Left ventricle myocardium inferior (tissue), 1 donor: ENCODE measurements at regions not wholly inside any gene's neighbourhood (a gene's known extent, or its start where the extent isn't known, plus 50 kb on each side); places are given as distances from the start of the nearest gene placed in this dataset.

Experiments used
- DNase-seq: peaks from one replicate; pipeline ENCODE4 v3.0.0-alpha.2; 2020
- H3K27ac ChIP-seq: fragments of 200-600 bp; replicated peaks from 2 replicates; pipeline ENCODE4 v1.8.0; 2021
- H3K27me3 ChIP-seq: fragments of 200-600 bp; 2 replicates; pipeline ENCODE4 v1.8.0; 2021; ENCODE audit warnings: low read depth
- H3K36me3 ChIP-seq: fragments of 200-600 bp; 2 replicates; pipeline ENCODE4 v1.8.0; 2021
- H3K4me1 ChIP-seq: fragments of 200-600 bp; 2 replicates; pipeline ENCODE4 v1.8.0; 2021
- H3K4me3 ChIP-seq: fragments of 200-600 bp; 2 replicates; pipeline ENCODE4 v1.8.0; 2021; ENCODE audit warnings: mild to moderate bottlenecking, moderate library complexity
- H3K9me3 ChIP-seq: fragments of 200-600 bp; replicated peaks from 2 replicates; pipeline ENCODE4 v1.8.0; 2021
- CTCF ChIP-seq: fragments of 200-600 bp; IDR thresholded peaks from 2 replicates; pipeline ENCODE4 v1.8.0; 2021; ENCODE audit warnings: antibody characterized with exemption, mild to moderate bottlenecking, borderline replicate concordance
- intact Hi-C: fragments of 100-400 bp; cut with micrococcal nuclease; formaldehyde crosslinking; loops from one replicate; pipeline ENCODE4 v1.11.0; 2022
- donor health status: DM: no; HTN: yes; CAD: no; lungs with severe emphysema.

GRCh38 chr11:105520706-105521345 lies 89.0 kb upstream of the GRIA4 start:
- H3K4me3 ChIP-seq = peak overlapping the region; percentile 31
- peaks cover 4% of the 10 kb centered on the region for H3K4me1 ChIP-seq
- no peaks in the 10 kb centered on the region for H3K36me3 ChIP-seq
- TF ChIP-seq CTCF = no peak
- peak overlapping the region; percentile 55 for H3K27ac ChIP-seq
- no peak for DNase-seq
- intact Hi-C loops = no loop called here
- H3K27me3 ChIP-seq = no peaks in the 10 kb centered on the region
- no peaks in the 10 kb centered on the region for H3K9me3 ChIP-seq

GRCh38 chr11:105507496-105508254 lies 102.2 kb upstream of the GRIA4 start:
- no peaks in the 10 kb centered on the region for H3K27me3 ChIP-seq
- no peak overlapping the region for H3K4me3 ChIP-seq
- DNase-seq = no peak
- H3K27ac ChIP-seq = no peak overlapping the region
- TF ChIP-seq CTCF = no peak
- H3K9me3 ChIP-seq = no peaks in the 10 kb centered on the region
- intact Hi-C loops = no loop called here
- no peaks in the 10 kb centered on the region for H3K36me3 ChIP-seq
- H3K4me1 ChIP-seq = no peaks in the 10 kb centered on the region

- no peak for DNase-seq
- Histone ChIP-seq H3K9me3 (no peaks in the 10 kb centered on the region), H3K4me3 (no peak overlapping the region), H3K27ac (no peak overlapping the region), H3K27me3 (no peaks in the 10 kb centered on the region), H3K4me1 (no peaks in the 10 kb centered on the region), H3K36me3 (no peaks in the 10 kb centered on the region)
- no peak for TF ChIP-seq CTCF
- intact Hi-C loops = no loop called here
Observed at GRCh38 chr11:105492010-105492409, 117.9 kb upstream of the GRIA4 start.

GRCh38 chr11:105491394-105491793 lies 118.5 kb upstream of the GRIA4 start:
- Histone ChIP-seq H3K4me1 (no peaks in the 10 kb centered on the region), H3K4me3 (no peak overlapping the region), H3K27ac (no peak overlapping the region), H3K27me3 (no peaks in the 10 kb centered on the region), H3K9me3 (no peaks in the 10 kb centered on the region), H3K36me3 (no peaks in the 10 kb centered on the region)
- intact Hi-C loops = no loop called here
- no peak for TF ChIP-seq CTCF
- no peak for DNase-seq

DNA sequence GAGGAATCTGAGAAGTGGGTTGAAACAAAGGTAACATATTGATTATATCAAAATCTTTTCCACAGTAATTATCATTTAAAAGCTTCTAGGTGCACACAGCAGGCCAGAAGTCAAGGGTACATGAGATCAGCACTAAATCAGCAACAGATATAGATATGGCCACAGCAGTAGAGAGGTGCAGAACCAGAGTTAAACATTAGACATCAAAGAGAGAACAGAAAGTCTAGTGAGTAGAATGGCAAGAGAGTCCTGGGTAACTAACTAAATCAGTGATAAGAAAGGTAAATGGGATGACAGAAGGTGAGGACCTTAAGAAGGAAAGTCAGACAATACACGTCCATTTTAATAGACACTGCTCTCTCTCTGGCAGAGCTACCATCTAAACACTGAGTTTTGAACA lies 119.5 kb upstream of the GRIA4 start:
- Histone ChIP-seq H3K27ac (no peak overlapping the region), H3K36me3 (no peaks in the 10 kb centered on the region), H3K9me3 (no peaks in the 10 kb centered on the region), H3K4me3 (no peak overlapping the region), H3K27me3 (no peaks in the 10 kb centered on the region), H3K4me1 (no peaks in the 10 kb centered on the region)
- intact Hi-C loops = no loop called here
- TF ChIP-seq CTCF = no peak
- no peak for DNase-seq
